ENCODE measurements at regions not wholly inside any gene's neighbourhood (a gene's known extent, or its start where the extent isn't known, plus 50 kb on each side); places are given as distances from the start of the nearest gene placed in this dataset.

GRCh38 chr1:24984800-24985522 is 54.9 kb upstream of the RUNX3 start:
- Histone ChIP-seq H2BK120ac (ENCODE audit: low read depth, low read length, poor library complexity, severe bottlenecking) (no peak overlapping the region), H3K27me3 (ENCODE audit: insufficient read depth, low read length) (no peaks in the 10 kb centered on the region), H4K8ac (replicated peaks; ENCODE audit: insufficient read length, low read depth, low read length) (no peak overlapping the region), H3K18ac (ENCODE audit: insufficient read length, low read depth, low read length) (no peak overlapping the region), H3K79me2 (ENCODE audit: insufficient read depth, low read length) (no peaks in the 10 kb centered on the region), H3K79me1 (ENCODE audit: insufficient read depth, low read depth, low read length, poor library complexity, severe bottlenecking) (no peaks in the 10 kb centered on the region), H4K91ac (ENCODE audit: insufficient read length, low read depth, low read length) (no peak overlapping the region), H2BK12ac (ENCODE audit: insufficient read length, low read depth, low read length) (no peak overlapping the region), H3T11ph (ENCODE audit: low read length) (no peak overlapping the region), H2BK20ac (ENCODE audit: low read depth, low read length, poor library complexity, severe bottlenecking) (no peak overlapping the region), H3K56ac (ENCODE audit: insufficient read length, low read depth, low read length) (no peak overlapping the region), H2AFZ (ENCODE audit: low read length) (no peak overlapping the region), H4K5ac (ENCODE audit: insufficient read length, low read depth, low read length) (no peak overlapping the region), H3K9ac (ENCODE audit: extremely low read depth, insufficient read length, low read length) (no peak overlapping the region), H3K27ac (ENCODE audit: insufficient read length, low read depth, low read length) (no peak overlapping the region), H3K14ac (ENCODE audit: insufficient read depth, low read length) (no peak overlapping the region), H4K20me1 (ENCODE audit: control insufficient read depth, insufficient read depth, insufficient read length) (no peaks in the 10 kb centered on the region), H3K23ac (ENCODE audit: insufficient read length, low read depth, low read length) (no peak overlapping the region), H3K9me3 (ENCODE audit: control insufficient read depth, low read depth, low read length) (no peaks in the 10 kb centered on the region), H3K4ac (ENCODE audit: low read depth, low read length) (no peak overlapping the region), H3K4me1 (ENCODE audit: insufficient read depth, low read length) (no peaks in the 10 kb centered on the region), H3K23me2 (ENCODE audit: insufficient read length, low read depth, low read length, poor library complexity, severe bottlenecking) (no peaks in the 10 kb centered on the region), H2BK15ac (ENCODE audit: low read depth, low read length) (no peak overlapping the region), H3K4me2 (ENCODE audit: insufficient read depth, insufficient read length, low read length) (no peak overlapping the region), H2AK5ac (ENCODE audit: insufficient read length, low read length) (no peak overlapping the region), H2BK5ac (ENCODE audit: insufficient read length, low read length) (no peak overlapping the region)
- Mint-ChIP-seq H3K9me3 (no peaks in the 10 kb centered on the region; a peak in 1 of 5 replicates), H3K27ac (no peak overlapping the region), H3K27me3 (ENCODE audit: low read depth) (peaks cover 8% of the 10 kb centered on the region), H3K4me3 (no peak overlapping the region), H3K4me1 (peaks cover 5 to 12% of the 10 kb centered on the region in 2 experiments; a peak in 3 of 4 replicates), H3K36me3 (ENCODE audit: insufficient read depth in 1 of 3, low read depth in 3 of 3) (no peaks in the 10 kb centered on the region)
- no CpG with 5 or more reads among the region's 5 CpGs for WGBS (ENCODE audit: extremely low coverage, insufficient read length, low lambda C conversion rate)
- DNase-seq: no peak
- no peak for TF ChIP-seq CTCF (conservative IDR thresholded peaks at IDR 0.05)

Data from H9 (cell line).